ENCODE measurements at regions not wholly inside any gene's neighbourhood (a gene's known extent, or its start where the extent isn't known, plus 50 kb on each side); places are given as distances from the start of the nearest gene placed in this dataset.

- no peak for TF ChIP-seq EP300 (IDR thresholded peaks at IDR 0.05; ENCODE audit: borderline replicate concordance in 1 of 2, low read depth in 2 of 2, low read length in 2 of 2)
Observed at GRCh38 chr3:24933401-24933800, 438.8 kb upstream of the THRB start (continued).

Data from H1 (cell line).